ENCODE measurements at regions not wholly inside any gene's neighbourhood (a gene's known extent, or its start where the extent isn't known, plus 50 kb on each side); places are given as distances from the start of the nearest gene placed in this dataset.

- H3K4me2 ChIP-seq (ENCODE audit: low read length), result no peak overlapping the region
- no peak overlapping the region for H3K4me3 ChIP-seq (ENCODE audit: low read length)
Measured at GRCh38 chr2:14511541-14511940, 121.0 kb upstream of the LRATD1 start.

DNA sequence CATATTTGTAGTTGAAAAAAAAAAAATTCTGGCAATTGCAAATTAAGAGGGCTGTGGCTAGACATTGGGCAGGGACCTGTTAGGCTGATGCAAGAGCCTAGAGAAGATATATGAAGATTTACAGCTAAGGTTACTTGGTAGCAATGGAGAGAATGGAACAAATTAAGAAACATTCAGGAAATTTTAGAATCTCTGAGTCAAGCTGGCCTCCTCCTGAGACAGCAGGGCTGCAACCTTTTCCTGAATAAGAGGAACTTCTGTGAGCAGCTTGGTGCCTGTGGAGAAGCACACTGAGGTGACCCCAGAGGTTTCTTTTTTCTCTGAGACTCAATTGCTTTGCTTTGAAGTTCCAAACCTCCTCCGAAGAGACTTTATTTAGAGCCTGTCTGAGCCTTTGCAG lies 118.6 kb upstream of the LRATD1 start:
- Histone ChIP-seq H3K36me3 (ENCODE audit: control insufficient read depth, low read length) (no peaks in the 10 kb centered on the region), H3K9me3 (ENCODE audit: control insufficient read depth, insufficient read depth, low read length) (no peaks in the 10 kb centered on the region), H3K9me2 (replicated peaks; ENCODE audit: control insufficient read depth, low read length) (no peaks in the 10 kb centered on the region), H3K4me2 (ENCODE audit: low read length) (no peak overlapping the region), H4K20me1 (ENCODE audit: control insufficient read depth, insufficient read depth, low read depth, low read length) (no peaks in the 10 kb centered on the region), H3F3A (ENCODE audit: control insufficient read depth, insufficient read depth) (no peaks in the 10 kb centered on the region), H3K4me3 (ENCODE audit: low read length) (no peak overlapping the region), H3K27me3 (ENCODE audit: control insufficient read depth, low read length) (no peaks in the 10 kb centered on the region), H3K79me2 (ENCODE audit: control insufficient read depth, low read length) (no peaks in the 10 kb centered on the region), H3K27ac (ENCODE audit: low read depth, low read length) (no peak overlapping the region), H3K4me1 (ENCODE audit: control insufficient read depth, low read length) (no peaks in the 10 kb centered on the region)
- TF ChIP-seq EZH2phosphoT487 (IDR thresholded peaks at IDR 0.05; ENCODE audit: borderline replicate concordance, low read length), result no peak
- TF ChIP-seq, protein P1, sequence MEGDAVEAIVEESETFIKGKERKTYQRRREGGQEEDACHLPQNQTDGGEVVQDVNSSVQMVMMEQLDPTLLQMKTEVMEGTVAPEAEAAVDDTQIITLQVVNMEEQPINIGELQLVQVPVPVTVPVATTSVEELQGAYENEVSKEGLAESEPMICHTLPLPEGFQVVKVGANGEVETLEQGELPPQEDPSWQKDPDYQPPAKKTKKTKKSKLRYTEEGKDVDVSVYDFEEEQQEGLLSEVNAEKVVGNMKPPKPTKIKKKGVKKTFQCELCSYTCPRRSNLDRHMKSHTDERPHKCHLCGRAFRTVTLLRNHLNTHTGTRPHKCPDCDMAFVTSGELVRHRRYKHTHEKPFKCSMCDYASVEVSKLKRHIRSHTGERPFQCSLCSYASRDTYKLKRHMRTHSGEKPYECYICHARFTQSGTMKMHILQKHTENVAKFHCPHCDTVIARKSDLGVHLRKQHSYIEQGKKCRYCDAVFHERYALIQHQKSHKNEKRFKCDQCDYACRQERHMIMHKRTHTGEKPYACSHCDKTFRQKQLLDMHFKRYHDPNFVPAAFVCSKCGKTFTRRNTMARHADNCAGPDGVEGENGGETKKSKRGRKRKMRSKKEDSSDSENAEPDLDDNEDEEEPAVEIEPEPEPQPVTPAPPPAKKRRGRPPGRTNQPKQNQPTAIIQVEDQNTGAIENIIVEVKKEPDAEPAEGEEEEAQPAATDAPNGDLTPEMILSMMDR (IDR thresholded peaks at IDR 0.05; ENCODE audit: low read depth, low read length, poor library complexity, severe bottlenecking), result no peak

More at GRCh38 chr2:14511541-14511940, 121.0 kb upstream of the LRATD1 start:
- H3K79me2 ChIP-seq (ENCODE audit: control insufficient read depth, low read length), result no peaks in the 10 kb centered on the region
- H3K9me3 ChIP-seq (ENCODE audit: control insufficient read depth, insufficient read depth, low read length), result no peaks in the 10 kb centered on the region
- no peaks in the 10 kb centered on the region for H4K20me1 ChIP-seq (ENCODE audit: control insufficient read depth, insufficient read depth, low read depth, low read length)
- no peaks in the 10 kb centered on the region for H3K4me1 ChIP-seq (ENCODE audit: control insufficient read depth, low read length)
- no peaks in the 10 kb centered on the region for H3K27me3 ChIP-seq (ENCODE audit: control insufficient read depth, low read length)
- no peak overlapping the region for H3K27ac ChIP-seq (ENCODE audit: low read depth, low read length)
- no peak for TF ChIP-seq EZH2phosphoT487 (IDR thresholded peaks at IDR 0.05; ENCODE audit: borderline replicate concordance, low read length)
- TF ChIP-seq, protein P1 (IDR thresholded peaks at IDR 0.05; ENCODE audit: low read depth, low read length, poor library complexity, severe bottlenecking), result no peak
- no peaks in the 10 kb centered on the region for H3F3A ChIP-seq (ENCODE audit: control insufficient read depth, insufficient read depth)
- H3K36me3 ChIP-seq (ENCODE audit: control insufficient read depth, low read length), result no peaks in the 10 kb centered on the region
- no peaks in the 10 kb centered on the region for H3K9me2 ChIP-seq (replicated peaks; ENCODE audit: control insufficient read depth, low read length)

DNA sequence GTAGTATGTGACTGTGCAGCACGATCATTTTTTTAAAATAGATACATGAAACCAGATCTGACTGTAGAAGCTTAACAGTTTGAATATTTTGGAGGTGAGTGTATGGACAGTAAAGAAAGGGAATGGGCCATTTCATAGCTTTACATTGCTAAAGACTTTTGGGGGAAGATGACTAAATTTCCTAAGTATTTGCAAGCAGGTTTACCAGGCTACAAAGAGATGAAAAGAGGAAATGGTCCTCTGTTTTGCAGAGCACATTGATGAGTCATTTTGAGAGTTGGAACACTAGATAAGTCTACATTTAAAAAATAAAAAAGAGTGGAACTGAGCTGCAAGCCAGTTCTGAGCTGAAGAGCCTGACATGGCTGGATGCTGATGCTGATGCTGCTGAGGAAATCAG lies 115.7 kb upstream of the LRATD1 start:
- Histone ChIP-seq H3K4me3 (ENCODE audit: low read length) (no peak overlapping the region), H4K20me1 (ENCODE audit: control insufficient read depth, insufficient read depth, low read depth, low read length) (no peaks in the 10 kb centered on the region), H3K79me2 (ENCODE audit: control insufficient read depth, low read length) (no peaks in the 10 kb centered on the region), H3K27ac (ENCODE audit: low read depth, low read length) (no peak overlapping the region), H3K36me3 (ENCODE audit: control insufficient read depth, low read length) (no peaks in the 10 kb centered on the region), H3K9me3 (ENCODE audit: control insufficient read depth, insufficient read depth, low read length) (no peaks in the 10 kb centered on the region), H3K4me1 (ENCODE audit: control insufficient read depth, low read length) (no peaks in the 10 kb centered on the region), H3K27me3 (ENCODE audit: control insufficient read depth, low read length) (no peaks in the 10 kb centered on the region), H3K9me2 (replicated peaks; ENCODE audit: control insufficient read depth, low read length) (no peaks in the 10 kb centered on the region), H3K4me2 (ENCODE audit: low read length) (no peak overlapping the region), H3F3A (ENCODE audit: control insufficient read depth, insufficient read depth) (no peaks in the 10 kb centered on the region)
- TF ChIP-seq, protein P1 (IDR thresholded peaks at IDR 0.05; ENCODE audit: low read depth, low read length, poor library complexity, severe bottlenecking), result no peak
- TF ChIP-seq EZH2phosphoT487 (IDR thresholded peaks at IDR 0.05; ENCODE audit: borderline replicate concordance, low read length), result no peak

DNA sequence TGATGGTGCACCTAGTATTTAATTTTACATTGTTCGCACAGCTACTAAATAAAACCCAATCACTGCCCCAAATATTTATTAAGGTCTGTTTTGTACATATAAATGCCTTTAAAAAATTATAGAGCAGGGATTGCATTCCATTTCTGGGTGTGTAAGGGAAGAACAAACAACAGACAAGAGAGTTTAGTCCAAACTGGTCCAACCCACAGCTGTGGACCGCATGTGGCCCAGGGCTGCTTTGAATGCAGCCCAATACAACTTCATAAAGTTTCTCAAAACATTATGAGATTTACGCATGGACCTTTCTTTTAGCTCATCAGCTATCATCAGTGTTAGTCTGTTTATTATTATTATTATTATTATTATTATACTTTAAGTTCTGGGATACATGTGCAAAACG lies 114.8 kb upstream of the LRATD1 start:
- Histone ChIP-seq H3K36me3 (ENCODE audit: control insufficient read depth, low read length) (no peaks in the 10 kb centered on the region), H3K4me1 (ENCODE audit: control insufficient read depth, low read length) (no peaks in the 10 kb centered on the region), H3K27me3 (ENCODE audit: control insufficient read depth, low read length) (no peaks in the 10 kb centered on the region), H3K4me2 (ENCODE audit: low read length) (no peak overlapping the region), H3K9me3 (ENCODE audit: control insufficient read depth, insufficient read depth, low read length) (no peaks in the 10 kb centered on the region), H4K20me1 (ENCODE audit: control insufficient read depth, insufficient read depth, low read depth, low read length) (no peaks in the 10 kb centered on the region), H3K9me2 (replicated peaks; ENCODE audit: control insufficient read depth, low read length) (no peaks in the 10 kb centered on the region), H3K79me2 (ENCODE audit: control insufficient read depth, low read length) (no peaks in the 10 kb centered on the region), H3F3A (ENCODE audit: control insufficient read depth, insufficient read depth) (no peaks in the 10 kb centered on the region), H3K27ac (ENCODE audit: low read depth, low read length) (no peak overlapping the region), H3K4me3 (ENCODE audit: low read length) (no peak overlapping the region)
- TF ChIP-seq EZH2phosphoT487 (IDR thresholded peaks at IDR 0.05; ENCODE audit: borderline replicate concordance, low read length), result no peak
- TF ChIP-seq, protein P1 (IDR thresholded peaks at IDR 0.05; ENCODE audit: low read depth, low read length, poor library complexity, severe bottlenecking), result no peak

Measured in DOHH2 (cell line).